ENCODE measurements at regions not wholly inside any gene's neighbourhood (a gene's known extent, or its start where the extent isn't known, plus 50 kb on each side); places are given as distances from the start of the nearest gene placed in this dataset.

- TF ChIP-seq CTCF (IDR thresholded peaks at IDR 0.05; ENCODE audit: insufficient read depth, low read length, poor library complexity, severe bottlenecking) = no peak
- Histone ChIP-seq H3K36me3 (ENCODE audit: control insufficient read depth, insufficient read depth, low read length) (no peaks in the 10 kb centered on the region), H3K4me3 (replicated peaks; ENCODE audit: low read depth, low read length) (no peak overlapping the region), H3K27me3 (replicated peaks; ENCODE audit: control insufficient read depth, insufficient read depth, low read length) (no peaks in the 10 kb centered on the region; the same call in 1 of the 2 replicates)
- no peak for DNase-seq (ENCODE audit: extremely low read depth, insufficient read length)
Observed at GRCh38 chr12:98275131-98275475, 240.3 kb upstream of the TMPO start.

- Histone ChIP-seq H3K36me3 (ENCODE audit: control insufficient read depth, insufficient read depth, low read length) (no peaks in the 10 kb centered on the region), H3K27me3 (replicated peaks; ENCODE audit: control insufficient read depth, insufficient read depth, low read length) (no peaks in the 10 kb centered on the region; the same call in 1 of the 2 replicates), H3K4me3 (replicated peaks; ENCODE audit: low read depth, low read length) (no peak overlapping the region)
- no peak for TF ChIP-seq CTCF (IDR thresholded peaks at IDR 0.05; ENCODE audit: insufficient read depth, low read length, poor library complexity, severe bottlenecking)
- DNase-seq (ENCODE audit: extremely low read depth, insufficient read length) = no peak
Observed at GRCh38 chr12:98280152-98280551, 235.2 kb upstream of the TMPO start.

GRCh38 chr12:98280621-98281020 lies 234.8 kb upstream of the TMPO start:
- no peaks in the 10 kb centered on the region; the same call in 1 of the 2 replicates for H3K27me3 ChIP-seq (replicated peaks; ENCODE audit: control insufficient read depth, insufficient read depth, low read length)
- TF ChIP-seq CTCF (IDR thresholded peaks at IDR 0.05; ENCODE audit: insufficient read depth, low read length, poor library complexity, severe bottlenecking) = no peak
- no peaks in the 10 kb centered on the region for H3K36me3 ChIP-seq (ENCODE audit: control insufficient read depth, insufficient read depth, low read length)
- DNase-seq (ENCODE audit: extremely low read depth, insufficient read length) = no peak
- H3K4me3 ChIP-seq (replicated peaks; ENCODE audit: low read depth, low read length) = no peak overlapping the region

GRCh38 chr12:98291828-98292227 lies 223.6 kb upstream of the TMPO start:
- no peak for DNase-seq (ENCODE audit: extremely low read depth, insufficient read length)
- Histone ChIP-seq H3K4me3 (replicated peaks; ENCODE audit: low read depth, low read length) (no peak overlapping the region), H3K27me3 (replicated peaks; ENCODE audit: control insufficient read depth, insufficient read depth, low read length) (no peaks in the 10 kb centered on the region; the same call in 1 of the 2 replicates), H3K36me3 (ENCODE audit: control insufficient read depth, insufficient read depth, low read length) (no peaks in the 10 kb centered on the region)
- no peak for TF ChIP-seq CTCF (IDR thresholded peaks at IDR 0.05; ENCODE audit: insufficient read depth, low read length, poor library complexity, severe bottlenecking)

- no peak for DNase-seq (ENCODE audit: extremely low read depth, insufficient read length)
- TF ChIP-seq CTCF (IDR thresholded peaks at IDR 0.05; ENCODE audit: insufficient read depth, low read length, poor library complexity, severe bottlenecking) = no peak
- H3K4me3 ChIP-seq (replicated peaks; ENCODE audit: low read depth, low read length) = no peak overlapping the region
- H3K36me3 ChIP-seq (ENCODE audit: control insufficient read depth, insufficient read depth, low read length) = no peaks in the 10 kb centered on the region
- no peaks in the 10 kb centered on the region; the same call in 1 of the 2 replicates for H3K27me3 ChIP-seq (replicated peaks; ENCODE audit: control insufficient read depth, insufficient read depth, low read length)
Observed at GRCh38 chr12:98294051-98294805, 221.2 kb upstream of the TMPO start.
